Caco-2 (cell line): ENCODE measurements at regions not wholly inside any gene's neighbourhood (a gene's known extent, or its start where the extent isn't known, plus 50 kb on each side); places are given as distances from the start of the nearest gene placed in this dataset.

Experiments
- BruUV-seq: library from RNA; stranded (reverse); fragments of 400-500 nt; replicated peaks from 2 replicates; lab custom pipeline; 2021; lab: Mats Ljungman, UMichigan
- CTCF ChIA-PET: fragments of 300-600 bp; sonication (Branson Sonifier 250); formaldehyde crosslinking; loops from one replicate; lab custom pipeline; 2022; ENCODE audit warnings: antibody characterized with exemption; lab: Charles Lee
- POLR2A ChIA-PET: fragments of 300-600 bp; sonication (Branson Sonifier 250); formaldehyde crosslinking; loops from one replicate; lab custom pipeline; 2022; ENCODE audit warnings: antibody characterized with exemption; lab: Charles Lee
- DNase-seq, 2 experiments: peaks; one replicate each; pipeline versions ENCODE4 v3.0.0 to v3.0.0-alpha.2; 2020 to 2022
- H3K27me3 ChIP-seq: replicated peaks from 2 replicates; pipeline ENCODE4 v1.6.0; 2011; ENCODE audit warnings: low read length; ENCODE audit not compliant: control insufficient read depth, insufficient read depth
- H3K36me3 ChIP-seq: 2 replicates; pipeline ENCODE4 v1.5.1; 2011; ENCODE audit warnings: low read length; ENCODE audit not compliant: control insufficient read depth, insufficient read depth
- H3K4me1 ChIP-seq: fragments of 250-450 bp; sonication (Bioruptor Pico); 2 replicates; pipeline ENCODE4 v1.5.1; 2020; ENCODE audit warnings: mild to moderate bottlenecking
- H3K4me3 ChIP-seq: 2 replicates; pipeline ENCODE4 v1.5.1; 2011; ENCODE audit warnings: low read depth, mild to moderate bottlenecking, control low read depth, low read length
- H3K9me3 ChIP-seq: fragments of 250-450 bp; sonication (Bioruptor Pico); 2 replicates; pipeline ENCODE4 v1.5.1; 2020; ENCODE audit warnings: mild to moderate bottlenecking, moderate library complexity
- H3K27ac Mint-ChIP-seq: one replicate; pipeline ENCODE4 v1.8.0; 2022; ENCODE audit warnings: mixed read lengths; ENCODE audit not compliant: unreplicated experiment
- H3K27me3 Mint-ChIP-seq: one replicate; pipeline ENCODE4 v1.8.0; 2022; ENCODE audit warnings: mixed read lengths; ENCODE audit not compliant: insufficient read depth, unreplicated experiment
- H3K36me3 Mint-ChIP-seq: one replicate; pipeline ENCODE4 v1.8.0; 2022; ENCODE audit warnings: mild to moderate bottlenecking, mixed read lengths; ENCODE audit not compliant: insufficient read depth, unreplicated experiment
- H3K4me1 Mint-ChIP-seq: one replicate; pipeline ENCODE4 v1.8.0; 2022; ENCODE audit warnings: low read depth, mixed read lengths; ENCODE audit not compliant: unreplicated experiment
- H3K4me3 Mint-ChIP-seq: one replicate; pipeline ENCODE4 v1.8.0; 2022; ENCODE audit warnings: mild to moderate bottlenecking, moderate library complexity, mixed read lengths; ENCODE audit not compliant: unreplicated experiment
- H3K9me3 Mint-ChIP-seq: one replicate; pipeline ENCODE4 v1.8.0; 2022; ENCODE audit warnings: mixed read lengths; ENCODE audit not compliant: unreplicated experiment
- CTCF ChIP-seq, 2 experiments: fragments of 200-600 bp in 1 of 2; IDR thresholded peaks; 1 replicate in 1 of 2; 2 replicates in 1 of 2; pipeline versions ENCODE4 v1.5.1 to v1.8.0; 2011 to 2022; ENCODE audit warnings: antibody characterized with exemption in 1 of 2, control low read depth in 1 of 2, inconsistent platforms in 1 of 2, low read depth in 1 of 2, low read length in 1 of 2, mild to moderate bottlenecking in 1 of 2, moderate library complexity in 1 of 2; ENCODE audit not compliant: insufficient read depth in 1 of 2, severe bottlenecking in 1 of 2, unreplicated experiment in 1 of 2
- intact Hi-C: fragments of 100-400 bp; cut with micrococcal nuclease; formaldehyde crosslinking; loops from one replicate; pipeline ENCODE4 v1.10.0; 2022; ENCODE audit not compliant: unreplicated experiment

GRCh38 chr21:15273244-15273643 is 208.4 kb upstream of the NRIP1 start:
- no peaks in the 10 kb centered on the region; the same call in 1 of the 2 replicates for H3K4me1 ChIP-seq
- no peak overlapping the region for H3K4me3 ChIP-seq
- H3K27me3 ChIP-seq, result no peaks in the 10 kb centered on the region
- intact Hi-C loops, result no loop called here
- H3K27me3 Mint-ChIP-seq, result no peaks in the 10 kb centered on the region
- no peaks in the 10 kb centered on the region for H3K9me3 ChIP-seq
- H3K36me3 ChIP-seq, result no peaks in the 10 kb centered on the region
- H3K27ac Mint-ChIP-seq, result no peak overlapping the region
- H3K9me3 Mint-ChIP-seq, result no peaks in the 10 kb centered on the region
- TF ChIP-seq CTCF (IDR thresholded peaks at IDR 0.05; ENCODE audit: insufficient read depth in 1 of 2, low read depth in 1 of 2, low read length in 1 of 2, severe bottlenecking in 1 of 2, unreplicated experiment in 1 of 2), result no peak
- ChIA-PET CTCF (no interaction called here), POLR2A (no interaction called here)
- BruUV-seq, result no TSS peak
- H3K4me3 Mint-ChIP-seq, result no peak overlapping the region
- DNase-seq, result no peak
- peaks cover 7% of the 10 kb centered on the region for H3K4me1 Mint-ChIP-seq
- no peaks in the 10 kb centered on the region for H3K36me3 Mint-ChIP-seq

GRCh38 chr21:15274701-15275485 is 210.1 kb upstream of the NRIP1 start:
- Histone ChIP-seq H3K4me1 (no peaks in the 10 kb centered on the region; the same call in 1 of the 2 replicates), H3K4me3 (no peak overlapping the region), H3K36me3 (no peaks in the 10 kb centered on the region), H3K9me3 (no peaks in the 10 kb centered on the region), H3K27me3 (no peaks in the 10 kb centered on the region)
- H3K9me3 Mint-ChIP-seq, result no peaks in the 10 kb centered on the region
- CTCF ChIA-PET, result no interaction called here
- TF ChIP-seq CTCF (IDR thresholded peaks at IDR 0.05; ENCODE audit: insufficient read depth in 1 of 2, low read depth in 1 of 2, low read length in 1 of 2, severe bottlenecking in 1 of 2, unreplicated experiment in 1 of 2), result no peak
- BruUV-seq, result no TSS peak
- no peak for DNase-seq
- POLR2A ChIA-PET, result no interaction called here
- H3K27me3 Mint-ChIP-seq, result no peaks in the 10 kb centered on the region
- H3K36me3 Mint-ChIP-seq, result no peaks in the 10 kb centered on the region
- H3K27ac Mint-ChIP-seq, result no peak overlapping the region
- H3K4me3 Mint-ChIP-seq, result no peak overlapping the region
- peaks cover 7% of the 10 kb centered on the region for H3K4me1 Mint-ChIP-seq
- intact Hi-C loops, result no loop called here

GRCh38 chr21:15275615-15276235 is 210.9 kb upstream of the NRIP1 start:
- TF ChIP-seq CTCF (IDR thresholded peaks at IDR 0.05; ENCODE audit: insufficient read depth in 1 of 2, low read depth in 1 of 2, low read length in 1 of 2, severe bottlenecking in 1 of 2, unreplicated experiment in 1 of 2), result no peak
- ChIA-PET POLR2A (no interaction called here), CTCF (no interaction called here)
- Mint-ChIP-seq H3K9me3 (peaks cover under 1% of the 10 kb centered on the region), H3K4me3 (no peak overlapping the region), H3K27ac (no peak overlapping the region), H3K4me1 (peaks cover 7% of the 10 kb centered on the region), H3K27me3 (no peaks in the 10 kb centered on the region), H3K36me3 (no peaks in the 10 kb centered on the region)
- BruUV-seq, result no TSS peak
- H3K9me3 ChIP-seq, result no peaks in the 10 kb centered on the region
- no peaks in the 10 kb centered on the region; the same call in 1 of the 2 replicates for H3K4me1 ChIP-seq
- intact Hi-C loops, result no loop called here
- H3K4me3 ChIP-seq, result no peak overlapping the region
- no peak for DNase-seq
- no peaks in the 10 kb centered on the region for H3K27me3 ChIP-seq
- no peaks in the 10 kb centered on the region for H3K36me3 ChIP-seq
